Retinal pigment epithelial cell (primary cell): ENCODE measurements at regions not wholly inside any gene's neighbourhood (a gene's known extent, or its start where the extent isn't known, plus 50 kb on each side); places are given as distances from the start of the nearest gene placed in this dataset.

Source experiments
- DNase-seq: peaks from one replicate; pipeline ENCODE4 v3.0.0-alpha.2; 2010; ENCODE audit warnings: low read depth
- H3K4me3 ChIP-seq: 2 replicates; pipeline ENCODE4 v1.5.1; 2011; ENCODE audit warnings: mild to moderate bottlenecking, low read length, control low read depth, moderate library complexity
- CTCF ChIP-seq: conservative IDR thresholded peaks from 2 replicates; pipeline ENCODE4 v1.5.1; 2011; ENCODE audit warnings: low read depth, low read length, control low read depth, inconsistent platforms

DNA sequence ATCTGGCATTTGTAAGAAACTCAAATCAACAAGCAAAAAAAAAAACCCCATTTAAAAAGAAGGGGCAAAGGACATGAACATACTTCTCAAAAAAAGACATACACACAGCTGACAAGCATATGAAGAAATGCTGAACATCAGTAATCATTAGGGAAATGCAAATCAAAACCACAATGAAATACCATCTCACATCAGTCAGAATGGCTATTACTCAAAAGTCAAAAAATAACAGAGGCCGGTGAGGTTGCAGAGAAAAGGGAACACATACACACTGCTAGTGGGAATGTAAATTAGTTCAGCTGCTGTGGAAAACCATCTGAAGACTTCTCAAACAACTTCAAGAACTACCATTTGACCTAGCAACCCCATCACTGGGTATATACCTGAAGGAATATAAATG is 199.4 kb upstream of the THBS1 start:
- no peak for DNase-seq
- no peak overlapping the region for H3K4me3 ChIP-seq
- TF ChIP-seq CTCF: no peak

DNA sequence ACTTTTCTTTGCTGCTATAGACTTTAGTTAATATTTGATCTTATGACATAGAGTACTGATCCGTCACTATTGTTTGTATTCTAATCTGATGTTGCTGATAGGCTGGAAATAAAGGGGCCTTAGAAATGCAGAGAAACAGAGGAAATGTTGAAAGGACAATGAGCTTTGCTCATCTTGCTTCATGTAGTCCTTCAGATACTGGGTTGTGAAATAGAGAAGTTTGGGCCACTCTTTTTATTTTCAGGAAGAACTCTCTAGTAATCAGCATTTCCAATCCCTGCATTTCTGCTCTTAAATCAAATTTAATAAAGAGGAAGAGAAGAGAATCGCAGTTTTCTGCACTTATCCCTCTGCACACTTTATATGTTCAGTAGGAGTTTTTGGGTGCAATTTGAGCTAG is 192.8 kb upstream of the THBS1 start:
- H3K4me3 ChIP-seq: no peak overlapping the region
- TF ChIP-seq CTCF: no peak
- no peak for DNase-seq

GRCh38 chr15:39391230-39391629 is 189.6 kb upstream of the THBS1 start:
- no peak for TF ChIP-seq CTCF
- DNase-seq: no peak
- no peak overlapping the region for H3K4me3 ChIP-seq

DNA sequence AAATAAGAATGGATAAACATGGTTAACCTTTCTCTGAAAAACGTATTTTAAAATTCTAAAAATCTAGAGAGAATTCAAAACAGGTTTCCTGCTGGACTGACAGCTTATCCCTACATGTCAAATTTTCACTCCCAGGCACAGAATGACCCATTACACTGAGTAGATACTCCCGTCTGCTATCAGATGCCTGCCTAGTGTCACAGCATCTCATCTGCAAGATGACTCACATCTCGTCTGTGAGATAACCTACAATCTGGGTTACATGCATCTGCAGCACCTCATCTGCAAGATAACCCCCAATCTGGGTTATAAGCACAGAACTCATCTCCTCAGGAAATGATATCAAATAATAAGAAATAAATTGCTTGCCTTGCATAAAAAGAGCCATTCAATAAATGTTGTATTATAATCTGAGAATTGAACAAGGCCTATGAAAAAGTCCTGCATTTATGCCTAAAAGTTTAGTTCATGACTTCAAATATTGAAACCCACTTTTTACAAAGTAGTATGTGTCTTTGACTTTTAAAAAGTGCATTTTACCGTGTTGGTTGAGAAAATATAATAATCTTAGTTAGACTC is 188.3 kb upstream of the THBS1 start:
- H3K4me3 ChIP-seq: no peak overlapping the region
- no peak for TF ChIP-seq CTCF
- no peak for DNase-seq

GRCh38 chr15:39393575-39394335 is 187.1 kb upstream of the THBS1 start:
- no peak for DNase-seq
- TF ChIP-seq CTCF: no peak
- H3K4me3 ChIP-seq: no peak overlapping the region

DNA sequence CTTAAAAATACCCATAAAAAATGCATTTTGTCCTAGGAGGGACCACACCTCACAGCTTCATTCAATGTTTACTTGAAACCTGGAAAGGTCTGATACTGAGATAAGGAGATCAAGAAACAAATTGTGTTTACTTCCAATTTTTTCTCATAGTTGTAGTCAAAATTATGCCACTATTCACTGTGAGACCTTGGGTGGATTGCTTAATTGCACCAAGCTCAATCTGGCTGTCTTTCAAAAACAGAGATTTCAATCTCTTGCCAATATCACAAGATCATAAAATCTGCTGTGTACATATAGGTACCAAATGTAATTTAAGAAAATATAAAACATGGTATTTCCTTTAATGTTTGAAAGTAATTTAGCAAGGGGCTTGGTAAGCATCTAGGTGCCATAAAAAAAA is 186.4 kb upstream of the THBS1 start:
- no peak for DNase-seq
- H3K4me3 ChIP-seq: no peak overlapping the region
- TF ChIP-seq CTCF: no peak

DNA sequence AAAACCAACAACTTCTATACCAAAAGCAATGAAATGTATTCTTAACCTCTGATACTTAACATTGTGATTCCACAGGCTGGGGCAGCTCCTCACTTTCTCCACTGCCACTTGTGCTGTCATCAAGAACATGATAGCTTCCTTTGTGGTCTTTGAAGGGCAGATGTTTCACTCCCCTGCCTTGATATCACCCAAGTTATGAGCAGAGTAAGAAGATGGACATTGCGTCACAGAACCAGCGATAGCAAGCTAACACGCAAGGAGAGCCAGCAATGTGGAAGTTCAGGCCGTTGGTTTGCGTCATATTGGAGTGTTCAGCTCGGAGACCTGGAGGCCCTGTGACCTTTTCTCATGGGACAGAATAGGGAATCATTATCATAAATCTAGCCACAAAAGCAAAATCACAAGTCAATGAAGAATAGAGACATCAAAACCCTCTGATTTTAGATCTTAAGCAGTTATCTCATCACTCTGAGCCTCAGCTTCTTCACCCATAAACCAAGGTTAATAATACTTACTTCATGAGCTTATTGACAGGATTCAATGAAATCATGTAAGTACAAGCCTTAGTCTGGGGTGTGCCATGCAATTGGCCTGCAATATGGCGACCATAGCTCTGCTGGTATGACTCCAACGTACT is 183.8 kb upstream of the THBS1 start:
- no peak overlapping the region for H3K4me3 ChIP-seq
- no peak for DNase-seq
- TF ChIP-seq CTCF: no peak
